ENCODE measurements at regions not wholly inside any gene's neighbourhood (a gene's known extent, or its start where the extent isn't known, plus 50 kb on each side); places are given as distances from the start of the nearest gene placed in this dataset.

DNA sequence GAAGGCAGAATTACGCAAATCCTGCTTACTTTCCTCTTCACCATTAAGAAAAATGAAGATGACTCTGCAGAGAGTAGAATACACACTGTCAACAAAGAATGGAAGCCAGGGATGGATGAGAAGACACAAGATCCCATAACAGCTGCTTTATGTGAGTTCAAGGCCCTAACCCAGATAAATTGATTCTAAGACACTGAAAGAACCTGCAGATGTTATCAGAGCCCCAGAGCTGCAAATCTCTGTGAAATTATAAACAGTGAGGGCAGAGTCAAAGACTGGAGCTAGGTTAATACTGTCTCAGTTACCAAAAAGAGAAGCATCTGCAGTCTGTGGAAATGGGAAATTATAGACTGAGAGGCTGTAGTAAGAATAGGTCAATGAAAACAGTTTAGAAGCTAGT, 320.1 kb upstream of the PKDCC start:
- Histone ChIP-seq H3K4me3 (no peak overlapping the region), H4K20me1 (ENCODE audit: low read depth) (no peaks in the 10 kb centered on the region), H3K4me2 (no peak overlapping the region), H2AFZ (replicated peaks) (no peak overlapping the region), H3K27me3 (no peaks in the 10 kb centered on the region), H3F3A (ENCODE audit: low read depth) (no peaks in the 10 kb centered on the region), H3K36me3 (no peaks in the 10 kb centered on the region), H3K9me3 (ENCODE audit: low read depth) (no peaks in the 10 kb centered on the region), H3K4me1 (peaks cover 12% of the 10 kb centered on the region), H3K79me2 (ENCODE audit: low read depth) (no peaks in the 10 kb centered on the region), H3K27ac (no peak overlapping the region), H3K9ac (no peak overlapping the region)
- Mint-ChIP-seq H3K4me1 (peaks cover 24% of the 10 kb centered on the region), H3K36me3 (no peaks in the 10 kb centered on the region), H3K27ac (no peak overlapping the region), H3K27me3 (ENCODE audit: insufficient read depth, low read depth) (peaks cover 2% of the 10 kb centered on the region), H3K9me3 (no peaks in the 10 kb centered on the region), H3K4me3 (no peak overlapping the region)
- DNase-seq (ENCODE audit: low spot score), result no peak
- TF ChIP-seq EZH2phosphoT487 (IDR thresholded peaks at IDR 0.05), result no peak
- TF ChIP-seq, protein P1, sequence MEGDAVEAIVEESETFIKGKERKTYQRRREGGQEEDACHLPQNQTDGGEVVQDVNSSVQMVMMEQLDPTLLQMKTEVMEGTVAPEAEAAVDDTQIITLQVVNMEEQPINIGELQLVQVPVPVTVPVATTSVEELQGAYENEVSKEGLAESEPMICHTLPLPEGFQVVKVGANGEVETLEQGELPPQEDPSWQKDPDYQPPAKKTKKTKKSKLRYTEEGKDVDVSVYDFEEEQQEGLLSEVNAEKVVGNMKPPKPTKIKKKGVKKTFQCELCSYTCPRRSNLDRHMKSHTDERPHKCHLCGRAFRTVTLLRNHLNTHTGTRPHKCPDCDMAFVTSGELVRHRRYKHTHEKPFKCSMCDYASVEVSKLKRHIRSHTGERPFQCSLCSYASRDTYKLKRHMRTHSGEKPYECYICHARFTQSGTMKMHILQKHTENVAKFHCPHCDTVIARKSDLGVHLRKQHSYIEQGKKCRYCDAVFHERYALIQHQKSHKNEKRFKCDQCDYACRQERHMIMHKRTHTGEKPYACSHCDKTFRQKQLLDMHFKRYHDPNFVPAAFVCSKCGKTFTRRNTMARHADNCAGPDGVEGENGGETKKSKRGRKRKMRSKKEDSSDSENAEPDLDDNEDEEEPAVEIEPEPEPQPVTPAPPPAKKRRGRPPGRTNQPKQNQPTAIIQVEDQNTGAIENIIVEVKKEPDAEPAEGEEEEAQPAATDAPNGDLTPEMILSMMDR (IDR thresholded peaks at IDR 0.05), result no peak
- no peak for TF ChIP-seq EZH2 (IDR thresholded peaks at IDR 0.05)

DNA sequence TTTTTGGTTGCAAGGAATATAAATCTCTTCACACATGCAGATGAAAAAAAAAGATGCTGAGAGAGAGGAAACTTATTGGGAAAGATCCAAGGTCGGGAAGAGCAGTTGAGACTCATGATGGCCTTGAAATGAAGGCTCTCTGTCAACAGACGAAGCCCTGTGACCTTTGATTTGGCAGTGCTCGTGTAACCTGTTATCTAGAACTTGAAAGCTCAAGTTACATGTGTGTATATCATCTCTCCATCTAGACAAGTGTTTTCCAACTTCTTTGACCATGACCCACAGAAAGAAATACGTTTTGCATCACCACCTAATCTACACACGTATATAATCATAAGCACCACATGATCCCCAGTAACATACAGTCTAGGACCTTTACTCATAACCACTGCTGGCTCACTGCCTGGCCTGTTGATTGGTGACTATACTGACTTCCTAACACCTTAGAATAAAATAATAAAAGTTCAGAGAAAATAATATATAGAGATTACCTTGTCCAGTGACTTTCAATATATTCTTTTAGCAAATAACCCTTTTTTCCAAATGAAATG, 319.0 kb upstream of the PKDCC start:
- Histone ChIP-seq H3K27ac (no peak overlapping the region), H3K4me3 (no peak overlapping the region), H3K4me2 (no peak overlapping the region), H3F3A (ENCODE audit: low read depth) (no peaks in the 10 kb centered on the region), H2AFZ (replicated peaks) (no peak overlapping the region), H3K36me3 (no peaks in the 10 kb centered on the region), H3K27me3 (no peaks in the 10 kb centered on the region), H4K20me1 (ENCODE audit: low read depth) (no peaks in the 10 kb centered on the region), H3K9ac (no peak overlapping the region), H3K9me3 (ENCODE audit: low read depth) (no peaks in the 10 kb centered on the region), H3K4me1 (peaks cover 10% of the 10 kb centered on the region), H3K79me2 (ENCODE audit: low read depth) (no peaks in the 10 kb centered on the region)
- no peaks in the 10 kb centered on the region for H3K9me3 Mint-ChIP-seq
- TF ChIP-seq, protein P1 (IDR thresholded peaks at IDR 0.05), result no peak
- TF ChIP-seq EZH2 (IDR thresholded peaks at IDR 0.05) (no peak), EZH2phosphoT487 (IDR thresholded peaks at IDR 0.05) (no peak)
- peaks cover 2% of the 10 kb centered on the region for H3K27me3 Mint-ChIP-seq (ENCODE audit: insufficient read depth, low read depth)
- peaks cover 13% of the 10 kb centered on the region for H3K4me1 Mint-ChIP-seq
- H3K4me3 Mint-ChIP-seq, result no peak overlapping the region
- no peak for DNase-seq (ENCODE audit: low spot score)
- peak overlapping the region; percentile 2 for H3K27ac Mint-ChIP-seq
- no peaks in the 10 kb centered on the region for H3K36me3 Mint-ChIP-seq

DNA sequence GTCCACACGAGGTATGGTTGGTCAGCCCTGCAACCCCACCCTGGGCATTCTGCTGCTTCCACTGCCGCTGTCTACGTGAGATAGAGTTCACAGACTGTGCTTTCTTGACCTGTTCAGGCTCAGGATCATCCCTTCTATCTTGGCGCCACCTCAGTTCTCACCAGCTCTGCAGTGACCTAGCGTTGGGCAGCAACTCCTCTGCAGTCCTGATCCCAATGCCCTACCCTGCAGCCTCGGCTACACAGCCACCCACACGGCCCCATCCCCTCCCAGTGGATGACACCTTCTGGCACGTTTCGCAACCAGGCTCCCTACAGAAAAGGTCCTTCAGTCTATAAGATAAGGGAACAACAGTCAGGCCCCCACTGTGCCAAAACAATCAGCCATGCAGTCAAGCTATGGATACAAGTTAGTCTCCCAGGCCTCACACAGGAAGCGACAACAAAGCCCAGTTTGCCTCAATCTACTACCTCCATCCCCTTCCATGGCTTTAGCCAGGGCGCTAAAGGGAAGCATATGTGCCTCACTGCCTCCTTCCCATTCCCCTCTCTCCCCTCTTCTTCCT, 317.9 kb upstream of the PKDCC start:
- H3K4me2 ChIP-seq, result no peak overlapping the region
- no peaks in the 10 kb centered on the region for H3K36me3 ChIP-seq
- H2AFZ ChIP-seq (replicated peaks), result peak overlapping the region; percentile 30
- no peaks in the 10 kb centered on the region for H3K9me3 ChIP-seq (ENCODE audit: low read depth)
- Mint-ChIP-seq H3K27me3 (ENCODE audit: insufficient read depth, low read depth) (no peaks in the 10 kb centered on the region), H3K36me3 (no peaks in the 10 kb centered on the region), H3K27ac (peak overlapping the region; percentile 18), H3K9me3 (no peaks in the 10 kb centered on the region), H3K4me1 (peaks cover 14% of the 10 kb centered on the region), H3K4me3 (no peak overlapping the region)
- peak; percentile 18 for DNase-seq (ENCODE audit: low spot score)
- no peaks in the 10 kb centered on the region for H3K27me3 ChIP-seq
- H4K20me1 ChIP-seq (ENCODE audit: low read depth), result no peaks in the 10 kb centered on the region
- H3K27ac ChIP-seq, result no peak overlapping the region
- H3K79me2 ChIP-seq (ENCODE audit: low read depth), result no peaks in the 10 kb centered on the region
- H3K4me1 ChIP-seq, result peaks cover 17% of the 10 kb centered on the region
- H3F3A ChIP-seq (ENCODE audit: low read depth), result no peaks in the 10 kb centered on the region
- H3K4me3 ChIP-seq, result no peak overlapping the region
- no peak overlapping the region for H3K9ac ChIP-seq
- TF ChIP-seq EZH2phosphoT487 (IDR thresholded peaks at IDR 0.05), result no peak
- TF ChIP-seq EZH2 (IDR thresholded peaks at IDR 0.05), result no peak
- TF ChIP-seq, protein P1 (IDR thresholded peaks at IDR 0.05), result no peak

Data from neural progenitor cell (in vitro differentiated cells).